ENCODE measurements at regions not wholly inside any gene's neighbourhood (a gene's known extent, or its start where the extent isn't known, plus 50 kb on each side); places are given as distances from the start of the nearest gene placed in this dataset.

DNA sequence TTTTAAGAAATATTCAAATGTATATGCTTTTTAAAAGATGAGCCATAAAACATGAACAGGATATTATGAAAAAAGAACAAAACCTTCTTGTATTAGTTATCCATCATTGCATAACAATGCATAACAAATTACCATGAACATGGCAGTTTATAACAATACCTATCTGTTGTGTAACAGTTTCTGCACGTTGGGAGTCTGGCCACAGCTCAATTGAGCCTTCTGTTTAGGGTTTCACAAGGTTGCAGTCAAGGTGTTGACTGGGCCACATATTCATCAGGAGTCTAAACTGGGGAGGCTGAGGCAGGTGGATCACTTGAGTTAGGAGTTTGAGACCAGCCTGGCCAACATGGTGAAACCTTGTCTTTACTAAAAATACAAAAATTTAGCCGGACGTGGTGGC, 149.4 kb upstream of the SMLR1 start:
- TF ChIP-seq CTCF (IDR thresholded peaks at IDR 0.05) (no peak), POLR2AphosphoS5 (IDR thresholded peaks at IDR 0.05; ENCODE audit: insufficient read depth in 1 of 2, low read depth in 1 of 2) (no peak)
